ENCODE measurements at regions not wholly inside any gene's neighbourhood (a gene's known extent, or its start where the extent isn't known, plus 50 kb on each side); places are given as distances from the start of the nearest gene placed in this dataset.

GRCh38 chr2:14994721-14995120, 362.2 kb downstream of the LRATD1 start:
- BruUV-seq (replicated peaks) = no TSS peak
- Histone ChIP-seq H3K79me2 (ENCODE audit: insufficient read depth, low read length) (no peaks in the 10 kb centered on the region), H3K4me2 (ENCODE audit: low read length) (no peak overlapping the region), H3K9me3 (ENCODE audit: control insufficient read depth in 1 of 2, insufficient read depth in 1 of 2, low read depth in 1 of 2, low read length in 2 of 2) (no peaks in the 10 kb centered on the region), H2AFZ (ENCODE audit: low read depth, low read length, poor library complexity, severe bottlenecking) (no peak overlapping the region), H3K9ac (ENCODE audit: low read length) (no peak overlapping the region), H4K20me1 (ENCODE audit: insufficient read depth) (no peaks in the 10 kb centered on the region), H3K36me3 (ENCODE audit: control insufficient read depth in 1 of 2, insufficient read depth in 2 of 2, low read length in 2 of 2) (no peaks in the 10 kb centered on the region), H3K9me2 (ENCODE audit: insufficient read depth) (no peaks in the 10 kb centered on the region), H3K4me3 (replicated peaks in 1 of 2; ENCODE audit: low read depth in 1 of 2, low read length in 2 of 2) (no peak overlapping the region), H3K4me1 (ENCODE audit: control insufficient read depth in 1 of 2, insufficient read depth in 2 of 2, low read length in 2 of 2) (no peaks in the 10 kb centered on the region), H3K27me3 (ENCODE audit: insufficient read depth, low read length) (peaks cover 3% of the 10 kb centered on the region; the same call in 1 of the 2 replicates), H3K27ac (ENCODE audit: low read depth, low read length) (no peak overlapping the region)
- intact Hi-C loops (cut with micrococcal nuclease) = no loop called here
- ChIA-PET CTCF (no interaction called here), POLR2A (no interaction called here), RAD21 (ENCODE audit: low non-redundant PET in 1 of 2, low total read pairs in 2 of 2, uncharacterized antibody in 2 of 2, unreplicated experiment in 2 of 2) (no interaction called here)
- TF ChIP-seq TCF7L2 (IDR thresholded peaks at IDR 0.05; ENCODE audit: borderline replicate concordance, extremely low read depth, insufficient read depth, insufficient read length) (no peak), CBX3 (IDR thresholded peaks at IDR 0.05; ENCODE audit: low read depth) (no peak), SP1 (IDR thresholded peaks at IDR 0.05; ENCODE audit: low read depth) (no peak), SIN3A (IDR thresholded peaks at IDR 0.05; ENCODE audit: low read depth) (no peak)
- no peak for DNase-seq (ENCODE audit: low read depth, low spot score)
- no peak for ATAC-seq

GRCh38 chr2:14996351-14997014, 364.0 kb downstream of the LRATD1 start:
- no peaks in the 10 kb centered on the region for H3K9me3 ChIP-seq (ENCODE audit: control insufficient read depth in 1 of 2, insufficient read depth in 1 of 2, low read depth in 1 of 2, low read length in 2 of 2)
- H3K9ac ChIP-seq (ENCODE audit: low read length) = no peak overlapping the region
- no peaks in the 10 kb centered on the region for H4K20me1 ChIP-seq (ENCODE audit: insufficient read depth)
- DNase-seq (ENCODE audit: low read depth, low spot score) (no peak), ATAC-seq (no peak)
- no peaks in the 10 kb centered on the region for H3K9me2 ChIP-seq (ENCODE audit: insufficient read depth)
- no peaks in the 10 kb centered on the region for H3K4me1 ChIP-seq (ENCODE audit: control insufficient read depth in 1 of 2, insufficient read depth in 2 of 2, low read length in 2 of 2)
- TF ChIP-seq JUND (IDR thresholded peaks at IDR 0.05) (no peak), POLR2A (IDR thresholded peaks at IDR 0.05; ENCODE audit: borderline replicate concordance, extremely low read depth, insufficient read depth, insufficient read length) (no peak), REST (IDR thresholded peaks at IDR 0.05; ENCODE audit: low read depth) (no peak), ELF1 (IDR thresholded peaks at IDR 0.05; ENCODE audit: borderline replicate concordance, low read depth) (no peak), MAX (IDR thresholded peaks at IDR 0.05) (no peak), CEBPB (IDR thresholded peaks at IDR 0.05; ENCODE audit: low read depth) (no peak), EGR1 (IDR thresholded peaks at IDR 0.05; ENCODE audit: low read depth) (no peak), ZFX (IDR thresholded peaks at IDR 0.05) (no peak)
- POLR2A ChIA-PET = no interaction called here
- H3K27ac ChIP-seq (ENCODE audit: low read depth, low read length) = no peak overlapping the region
- RAD21 ChIA-PET (ENCODE audit: low non-redundant PET in 1 of 2, low total read pairs in 2 of 2, uncharacterized antibody in 2 of 2, unreplicated experiment in 2 of 2) = no interaction called here
- H3K4me2 ChIP-seq (ENCODE audit: low read length) = no peak overlapping the region
- BruUV-seq (replicated peaks) = no TSS peak
- no peaks in the 10 kb centered on the region for H3K36me3 ChIP-seq (ENCODE audit: control insufficient read depth in 1 of 2, insufficient read depth in 2 of 2, low read length in 2 of 2)
- intact Hi-C loops (cut with micrococcal nuclease) = no loop called here
- CTCF ChIA-PET = no interaction called here
- no peak overlapping the region for H2AFZ ChIP-seq (ENCODE audit: low read depth, low read length, poor library complexity, severe bottlenecking)
- H3K79me2 ChIP-seq (ENCODE audit: insufficient read depth, low read length) = no peaks in the 10 kb centered on the region
- no peak overlapping the region for H3K4me3 ChIP-seq (replicated peaks in 1 of 2; ENCODE audit: low read depth in 1 of 2, low read length in 2 of 2)
- peaks cover 3% of the 10 kb centered on the region; the same call in 1 of the 2 replicates for H3K27me3 ChIP-seq (ENCODE audit: insufficient read depth, low read length)
